ENCODE measurements at regions not wholly inside any gene's neighbourhood (a gene's known extent, or its start where the extent isn't known, plus 50 kb on each side); places are given as distances from the start of the nearest gene placed in this dataset.

DNA sequence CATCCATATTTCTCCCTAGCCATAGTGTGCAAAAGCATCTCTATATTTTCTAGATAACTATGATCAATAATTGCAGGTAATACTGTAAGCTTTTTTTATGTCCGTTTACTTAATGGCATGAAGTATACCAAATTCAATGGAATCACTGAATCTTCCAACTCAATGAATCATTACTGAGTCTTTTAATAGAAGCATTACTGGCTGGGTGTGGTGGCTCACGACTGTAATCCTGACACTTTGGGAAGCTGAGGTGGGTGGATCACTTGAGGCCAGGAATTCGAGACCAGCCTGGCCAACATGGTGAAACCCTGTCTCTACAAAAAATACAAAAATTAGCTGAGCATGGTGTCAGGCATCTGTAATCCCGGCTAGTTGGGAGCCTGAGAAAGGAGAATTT is 372.5 kb downstream of the BMPER start:
- TF ChIP-seq, protein P1, sequence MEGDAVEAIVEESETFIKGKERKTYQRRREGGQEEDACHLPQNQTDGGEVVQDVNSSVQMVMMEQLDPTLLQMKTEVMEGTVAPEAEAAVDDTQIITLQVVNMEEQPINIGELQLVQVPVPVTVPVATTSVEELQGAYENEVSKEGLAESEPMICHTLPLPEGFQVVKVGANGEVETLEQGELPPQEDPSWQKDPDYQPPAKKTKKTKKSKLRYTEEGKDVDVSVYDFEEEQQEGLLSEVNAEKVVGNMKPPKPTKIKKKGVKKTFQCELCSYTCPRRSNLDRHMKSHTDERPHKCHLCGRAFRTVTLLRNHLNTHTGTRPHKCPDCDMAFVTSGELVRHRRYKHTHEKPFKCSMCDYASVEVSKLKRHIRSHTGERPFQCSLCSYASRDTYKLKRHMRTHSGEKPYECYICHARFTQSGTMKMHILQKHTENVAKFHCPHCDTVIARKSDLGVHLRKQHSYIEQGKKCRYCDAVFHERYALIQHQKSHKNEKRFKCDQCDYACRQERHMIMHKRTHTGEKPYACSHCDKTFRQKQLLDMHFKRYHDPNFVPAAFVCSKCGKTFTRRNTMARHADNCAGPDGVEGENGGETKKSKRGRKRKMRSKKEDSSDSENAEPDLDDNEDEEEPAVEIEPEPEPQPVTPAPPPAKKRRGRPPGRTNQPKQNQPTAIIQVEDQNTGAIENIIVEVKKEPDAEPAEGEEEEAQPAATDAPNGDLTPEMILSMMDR (IDR thresholded peaks at IDR 0.05; ENCODE audit: insufficient read depth, low read length) = no peak
- no peak for TF ChIP-seq POLR2AphosphoS5 (IDR thresholded peaks at IDR 0.05; ENCODE audit: low read depth)
- no peak for TF ChIP-seq SPI1 (IDR thresholded peaks at IDR 0.05; ENCODE audit: borderline replicate concordance, low read depth)
- TF ChIP-seq, protein P2, sequence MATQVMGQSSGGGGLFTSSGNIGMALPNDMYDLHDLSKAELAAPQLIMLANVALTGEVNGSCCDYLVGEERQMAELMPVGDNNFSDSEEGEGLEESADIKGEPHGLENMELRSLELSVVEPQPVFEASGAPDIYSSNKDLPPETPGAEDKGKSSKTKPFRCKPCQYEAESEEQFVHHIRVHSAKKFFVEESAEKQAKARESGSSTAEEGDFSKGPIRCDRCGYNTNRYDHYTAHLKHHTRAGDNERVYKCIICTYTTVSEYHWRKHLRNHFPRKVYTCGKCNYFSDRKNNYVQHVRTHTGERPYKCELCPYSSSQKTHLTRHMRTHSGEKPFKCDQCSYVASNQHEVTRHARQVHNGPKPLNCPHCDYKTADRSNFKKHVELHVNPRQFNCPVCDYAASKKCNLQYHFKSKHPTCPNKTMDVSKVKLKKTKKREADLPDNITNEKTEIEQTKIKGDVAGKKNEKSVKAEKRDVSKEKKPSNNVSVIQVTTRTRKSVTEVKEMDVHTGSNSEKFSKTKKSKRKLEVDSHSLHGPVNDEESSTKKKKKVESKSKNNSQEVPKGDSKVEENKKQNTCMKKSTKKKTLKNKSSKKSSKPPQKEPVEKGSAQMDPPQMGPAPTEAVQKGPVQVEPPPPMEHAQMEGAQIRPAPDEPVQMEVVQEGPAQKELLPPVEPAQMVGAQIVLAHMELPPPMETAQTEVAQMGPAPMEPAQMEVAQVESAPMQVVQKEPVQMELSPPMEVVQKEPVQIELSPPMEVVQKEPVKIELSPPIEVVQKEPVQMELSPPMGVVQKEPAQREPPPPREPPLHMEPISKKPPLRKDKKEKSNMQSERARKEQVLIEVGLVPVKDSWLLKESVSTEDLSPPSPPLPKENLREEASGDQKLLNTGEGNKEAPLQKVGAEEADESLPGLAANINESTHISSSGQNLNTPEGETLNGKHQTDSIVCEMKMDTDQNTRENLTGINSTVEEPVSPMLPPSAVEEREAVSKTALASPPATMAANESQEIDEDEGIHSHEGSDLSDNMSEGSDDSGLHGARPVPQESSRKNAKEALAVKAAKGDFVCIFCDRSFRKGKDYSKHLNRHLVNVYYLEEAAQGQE (IDR thresholded peaks at IDR 0.05; ENCODE audit: insufficient replicate concordance, low read depth) = no peak

Measured in HL-60 (cell line).